SU-DHL-6 (cell line): ENCODE measurements at regions not wholly inside any gene's neighbourhood (a gene's known extent, or its start where the extent isn't known, plus 50 kb on each side); places are given as distances from the start of the nearest gene placed in this dataset.

Source experiments
- H2AFZ ChIP-seq: fragments of 200-600 bp; sonication (generic); 2 replicates; pipeline ENCODE4 v1.6.1; 2014; ENCODE audit warnings: low read depth, mild to moderate bottlenecking, moderate library complexity, mixed read lengths, antibody characterized with exemption, low read length; ENCODE audit not compliant: severe bottlenecking
- H3F3A ChIP-seq: fragments of 200-600 bp; shearing (Covaris generic); 2 replicates; pipeline ENCODE4 v1.6.0; 2016; ENCODE audit warnings: antibody characterized with exemption, mild to moderate bottlenecking; ENCODE audit not compliant: insufficient read depth
- H3K27ac ChIP-seq: fragments of 200-600 bp; sonication (generic); 2 replicates; pipeline ENCODE4 v1.5.1; 2016; ENCODE audit warnings: low read depth, mild to moderate bottlenecking, low read length, moderate library complexity, mixed read lengths
- H3K27me3 ChIP-seq: fragments of 200-600 bp; sonication (generic), shearing (Covaris generic); 2 replicates; pipeline ENCODE4 v1.6.0; 2014; ENCODE audit warnings: mild to moderate bottlenecking, low read length
- H3K36me3 ChIP-seq: fragments of 200-600 bp; sonication (generic); 2 replicates; pipeline ENCODE4 v1.6.1; 2014; ENCODE audit warnings: mild to moderate bottlenecking, low read length, mixed read lengths
- H3K4me2 ChIP-seq: fragments of 300-600, 200-600 bp; shearing (Covaris generic), sonication (generic); 2 replicates; pipeline ENCODE4 v1.6.0; 2014; ENCODE audit warnings: low read length, low read depth, mild to moderate bottlenecking; ENCODE audit not compliant: poor library complexity, severe bottlenecking
- H3K4me3 ChIP-seq: fragments of 200-600 bp; sonication (generic); 2 replicates; pipeline ENCODE4 v1.5.1; 2014; ENCODE audit warnings: antibody characterized with exemption, low read length, mild to moderate bottlenecking, mixed read lengths; ENCODE audit not compliant: insufficient read depth, poor library complexity, severe bottlenecking
- H3K79me2 ChIP-seq: fragments of 200-600 bp; sonication (generic); 2 replicates; pipeline ENCODE4 v1.6.1; 2014; ENCODE audit warnings: mild to moderate bottlenecking, low read length, moderate library complexity; ENCODE audit not compliant: insufficient read depth
- H3K9ac ChIP-seq: fragments of 200-600 bp; sonication (generic); 2 replicates; pipeline ENCODE4 v1.7.0; 2014; ENCODE audit warnings: mild to moderate bottlenecking, low read length
- H3K9me2 ChIP-seq: fragments of 200-600 bp; sonication (generic); replicated peaks from 2 replicates; pipeline ENCODE4 v1.6.1; 2014; ENCODE audit warnings: low read length; ENCODE audit not compliant: insufficient read depth
- H3K9me3 ChIP-seq: fragments of 200-600 bp; sonication (generic); 2 replicates; pipeline ENCODE4 v1.6.1; 2014; ENCODE audit warnings: low read length, mixed read lengths; ENCODE audit not compliant: insufficient read depth
- H4K20me1 ChIP-seq: fragments of 200-600 bp; sonication (generic); 2 replicates; pipeline ENCODE4 v1.6.1; 2014; ENCODE audit warnings: low read depth, mild to moderate bottlenecking, antibody characterized with exemption, low read length, moderate library complexity, mixed read lengths
- EZH2phosphoT487 ChIP-seq: fragments of 200-600 bp; sonication (generic), shearing (Covaris generic); conservative IDR thresholded peaks from 2 replicates; pipeline ENCODE4 v1.6.1; 2018; ENCODE audit warnings: mild to moderate bottlenecking, antibody characterized with exemption, low read length, moderate library complexity, mixed read lengths
- TF ChIP-seq, protein P1 (sequence below): fragments of 200-600 bp; sonication (generic); IDR thresholded peaks from one replicate; pipeline ENCODE4 v1.5.1; 2017; ENCODE audit warnings: antibody characterized with exemption, mild to moderate bottlenecking, low read length, moderate library complexity; ENCODE audit not compliant: insufficient read depth, poor library complexity, severe bottlenecking

DNA sequence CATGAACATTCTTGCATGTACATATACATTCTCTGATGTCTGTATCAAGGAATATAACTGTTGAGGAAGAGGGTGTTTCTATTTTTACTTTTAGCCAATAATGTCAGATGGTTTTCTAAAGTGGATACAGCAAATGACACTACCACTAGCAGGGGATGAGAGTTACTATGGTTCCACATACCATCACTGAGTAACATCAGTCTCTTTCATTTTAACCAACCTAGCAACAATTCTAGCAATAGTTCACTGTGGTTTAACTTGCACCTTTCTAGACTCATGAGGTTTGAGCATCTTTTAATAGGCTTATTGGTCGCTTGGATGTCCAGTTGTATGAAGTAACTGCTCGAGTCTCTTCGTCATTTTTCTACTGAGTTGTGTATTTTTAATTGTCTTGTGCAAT lies 68.5 kb upstream of the ZNF746 start:
- Histone ChIP-seq H3K79me2 (no peaks in the 10 kb centered on the region; the same call in 1 of the 2 replicates), H3K4me2 (no peak overlapping the region), H3K9me3 (peaks cover 5% of the 10 kb centered on the region; the same call in 1 of the 2 replicates), H3K27ac (no peak overlapping the region), H4K20me1 (no peaks in the 10 kb centered on the region), H3K9ac (no peak overlapping the region), H3K36me3 (peaks cover 14% of the 10 kb centered on the region; the same call in 1 of the 2 replicates), H3K4me3 (no peak overlapping the region), H3F3A (no peaks in the 10 kb centered on the region; the same call in 1 of the 2 replicates), H3K27me3 (no peaks in the 10 kb centered on the region), H2AFZ (no peak overlapping the region), H3K9me2 (no peaks in the 10 kb centered on the region)
- TF ChIP-seq, protein P1, sequence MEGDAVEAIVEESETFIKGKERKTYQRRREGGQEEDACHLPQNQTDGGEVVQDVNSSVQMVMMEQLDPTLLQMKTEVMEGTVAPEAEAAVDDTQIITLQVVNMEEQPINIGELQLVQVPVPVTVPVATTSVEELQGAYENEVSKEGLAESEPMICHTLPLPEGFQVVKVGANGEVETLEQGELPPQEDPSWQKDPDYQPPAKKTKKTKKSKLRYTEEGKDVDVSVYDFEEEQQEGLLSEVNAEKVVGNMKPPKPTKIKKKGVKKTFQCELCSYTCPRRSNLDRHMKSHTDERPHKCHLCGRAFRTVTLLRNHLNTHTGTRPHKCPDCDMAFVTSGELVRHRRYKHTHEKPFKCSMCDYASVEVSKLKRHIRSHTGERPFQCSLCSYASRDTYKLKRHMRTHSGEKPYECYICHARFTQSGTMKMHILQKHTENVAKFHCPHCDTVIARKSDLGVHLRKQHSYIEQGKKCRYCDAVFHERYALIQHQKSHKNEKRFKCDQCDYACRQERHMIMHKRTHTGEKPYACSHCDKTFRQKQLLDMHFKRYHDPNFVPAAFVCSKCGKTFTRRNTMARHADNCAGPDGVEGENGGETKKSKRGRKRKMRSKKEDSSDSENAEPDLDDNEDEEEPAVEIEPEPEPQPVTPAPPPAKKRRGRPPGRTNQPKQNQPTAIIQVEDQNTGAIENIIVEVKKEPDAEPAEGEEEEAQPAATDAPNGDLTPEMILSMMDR, result no peak
- no peak for TF ChIP-seq EZH2phosphoT487

DNA sequence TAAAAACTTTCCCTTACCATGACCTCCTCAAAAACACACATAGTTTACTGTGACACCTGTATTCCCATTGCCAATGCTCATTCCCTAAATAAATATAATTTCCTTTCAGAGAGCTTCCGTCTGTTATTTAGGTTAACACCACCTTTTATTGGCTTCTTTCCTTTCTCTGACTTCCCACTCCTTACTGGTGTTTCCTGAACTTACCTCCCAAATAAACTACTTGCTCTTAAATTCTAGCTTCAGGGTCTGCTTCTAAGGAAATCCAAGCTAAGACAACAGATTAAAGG lies 67.4 kb upstream of the ZNF746 start:
- H3K27ac ChIP-seq, result no peak overlapping the region
- H2AFZ ChIP-seq, result no peak overlapping the region
- peaks cover 11% of the 10 kb centered on the region; the same call in 1 of the 2 replicates for H3K36me3 ChIP-seq
- H4K20me1 ChIP-seq, result no peaks in the 10 kb centered on the region
- H3K9me2 ChIP-seq, result no peaks in the 10 kb centered on the region
- no peak overlapping the region for H3K4me3 ChIP-seq
- TF ChIP-seq, protein P1, result no peak
- no peak for TF ChIP-seq EZH2phosphoT487
- no peak overlapping the region for H3K4me2 ChIP-seq
- H3K9ac ChIP-seq, result no peak overlapping the region
- no peaks in the 10 kb centered on the region for H3K27me3 ChIP-seq
- no peaks in the 10 kb centered on the region for H3K79me2 ChIP-seq
- no peaks in the 10 kb centered on the region; the same call in 1 of the 2 replicates for H3F3A ChIP-seq
- peaks cover 3% of the 10 kb centered on the region; the same call in 1 of the 2 replicates for H3K9me3 ChIP-seq

DNA sequence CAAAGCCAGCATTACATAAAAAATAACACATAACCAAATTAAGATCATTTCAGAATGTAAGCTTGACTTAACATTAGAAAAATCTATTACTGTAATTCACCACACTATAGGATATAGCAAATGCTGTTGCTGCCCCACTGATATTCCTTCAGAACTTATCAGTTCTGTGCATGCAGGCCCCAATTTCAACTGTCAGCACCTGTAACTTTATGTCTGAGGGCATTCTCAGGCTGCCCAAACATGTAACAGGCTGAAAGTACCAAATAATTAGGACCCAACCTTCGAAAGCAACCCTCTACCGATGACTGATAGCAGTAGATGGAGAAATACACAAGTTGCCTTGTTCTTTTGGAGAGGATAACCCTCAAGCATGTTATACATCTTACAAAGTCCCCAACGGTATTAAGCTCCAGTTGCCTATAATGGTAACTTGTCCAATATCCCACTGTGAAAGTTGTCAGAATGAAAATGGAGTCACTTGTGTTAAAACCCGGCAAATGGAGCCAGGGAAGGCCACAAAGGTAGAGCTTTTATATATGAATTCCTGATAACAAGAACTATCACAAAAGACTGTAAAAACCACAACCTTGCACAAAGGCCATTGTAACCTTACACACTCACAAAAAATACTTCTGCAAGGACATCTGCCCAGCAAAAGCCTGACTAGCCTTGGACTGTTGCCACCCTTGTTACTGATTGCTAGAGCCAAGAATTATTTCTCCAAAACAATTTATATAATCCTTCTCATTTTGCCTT lies 66.9 kb upstream of the ZNF746 start:
- Histone ChIP-seq H3K4me2 (no peak overlapping the region), H3K27me3 (no peaks in the 10 kb centered on the region), H3K9me3 (no peaks in the 10 kb centered on the region; the same call in 1 of the 2 replicates), H2AFZ (no peak overlapping the region), H3K36me3 (peaks cover 8% of the 10 kb centered on the region; the same call in 1 of the 2 replicates), H3K4me3 (no peak overlapping the region), H3K27ac (no peak overlapping the region), H4K20me1 (no peaks in the 10 kb centered on the region), H3K9ac (no peak overlapping the region), H3K79me2 (no peaks in the 10 kb centered on the region), H3F3A (no peaks in the 10 kb centered on the region; the same call in 1 of the 2 replicates), H3K9me2 (no peaks in the 10 kb centered on the region)
- no peak for TF ChIP-seq EZH2phosphoT487
- TF ChIP-seq, protein P1, result no peak
